Esophagus squamous epithelium (tissue), 4 donors: ENCODE measurements at regions not wholly inside any gene's neighbourhood (a gene's known extent, or its start where the extent isn't known, plus 50 kb on each side); places are given as distances from the start of the nearest gene placed in this dataset.

ENCODE experiments used
- POLR2A ChIP-seq, 4 donors: fragments of 450-650 bp; IDR thresholded peaks; one replicate each; pipeline ENCODE4 v1.6.1; 2017; ENCODE audit warnings: antibody characterized with exemption in 4 of 4, mild to moderate bottlenecking in 4 of 4, moderate library complexity in 3 of 4
- TF ChIP-seq, protein P1 (sequence below), 6 experiments: fragments of 450-650 bp in 4 of 6; fragments of 200-600 bp in 2 of 6; sonication (generic) in 2 of 6; IDR thresholded peaks; one replicate each; pipeline ENCODE4 v1.5.1; 2016 to 2019; ENCODE audit warnings: antibody characterized with exemption in 6 of 6, mild to moderate bottlenecking in 4 of 6, moderate library complexity in 4 of 6

DNA sequence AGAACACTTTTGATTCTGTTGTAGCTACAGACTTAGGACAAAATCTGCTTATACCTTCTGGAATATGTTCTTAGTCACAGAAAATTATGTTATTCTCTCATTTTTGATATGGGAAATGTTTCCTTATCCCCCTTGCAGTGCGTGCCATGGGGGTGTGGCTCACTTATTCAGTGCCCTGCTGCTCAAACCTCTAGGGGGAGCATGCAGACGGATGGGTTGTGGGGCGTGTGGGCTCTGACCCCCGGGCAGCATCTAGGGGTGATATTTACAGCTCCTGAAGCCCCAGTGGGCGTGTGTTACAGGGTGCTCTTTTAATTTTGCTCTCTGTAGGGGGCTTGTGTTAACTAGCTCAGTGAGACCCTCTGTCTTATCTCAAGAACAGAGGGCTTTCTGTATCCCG is 61.3 kb upstream of the FERMT1 start:
- no peak for TF ChIP-seq POLR2A (IDR thresholded peaks at IDR 0.05)
- TF ChIP-seq, protein P1, sequence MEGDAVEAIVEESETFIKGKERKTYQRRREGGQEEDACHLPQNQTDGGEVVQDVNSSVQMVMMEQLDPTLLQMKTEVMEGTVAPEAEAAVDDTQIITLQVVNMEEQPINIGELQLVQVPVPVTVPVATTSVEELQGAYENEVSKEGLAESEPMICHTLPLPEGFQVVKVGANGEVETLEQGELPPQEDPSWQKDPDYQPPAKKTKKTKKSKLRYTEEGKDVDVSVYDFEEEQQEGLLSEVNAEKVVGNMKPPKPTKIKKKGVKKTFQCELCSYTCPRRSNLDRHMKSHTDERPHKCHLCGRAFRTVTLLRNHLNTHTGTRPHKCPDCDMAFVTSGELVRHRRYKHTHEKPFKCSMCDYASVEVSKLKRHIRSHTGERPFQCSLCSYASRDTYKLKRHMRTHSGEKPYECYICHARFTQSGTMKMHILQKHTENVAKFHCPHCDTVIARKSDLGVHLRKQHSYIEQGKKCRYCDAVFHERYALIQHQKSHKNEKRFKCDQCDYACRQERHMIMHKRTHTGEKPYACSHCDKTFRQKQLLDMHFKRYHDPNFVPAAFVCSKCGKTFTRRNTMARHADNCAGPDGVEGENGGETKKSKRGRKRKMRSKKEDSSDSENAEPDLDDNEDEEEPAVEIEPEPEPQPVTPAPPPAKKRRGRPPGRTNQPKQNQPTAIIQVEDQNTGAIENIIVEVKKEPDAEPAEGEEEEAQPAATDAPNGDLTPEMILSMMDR (IDR thresholded peaks at IDR 0.05): no peak
